ENCODE measurements at regions not wholly inside any gene's neighbourhood (a gene's known extent, or its start where the extent isn't known, plus 50 kb on each side); places are given as distances from the start of the nearest gene placed in this dataset.

DNA sequence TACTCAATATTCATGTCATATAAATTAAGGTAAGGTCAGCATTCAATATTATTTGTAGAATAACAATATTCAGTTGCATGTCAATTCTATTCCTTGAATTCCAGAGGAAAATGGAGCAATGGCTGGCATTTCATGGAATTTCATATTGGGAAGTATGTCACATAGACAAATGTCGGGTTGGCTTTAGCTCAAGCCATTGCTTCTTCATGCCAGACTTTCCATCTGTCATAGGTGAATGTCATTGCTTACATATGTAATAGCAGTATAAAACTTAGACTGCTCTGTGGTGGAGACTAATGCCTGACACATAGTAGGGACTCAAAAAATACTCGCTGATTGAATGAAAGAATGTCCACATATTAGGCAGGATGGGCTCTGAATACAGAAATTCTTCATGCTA is 509.6 kb upstream of the CHORDC1 start:
- H3K4me3 ChIP-seq (ENCODE audit: low read depth in 1 of 2, low read length in 2 of 2): no peak overlapping the region
- H3K9ac ChIP-seq (ENCODE audit: low read depth in 1 of 2, low read length in 2 of 2): no peak overlapping the region
- no peaks in the 10 kb centered on the region for H3K27me3 ChIP-seq (ENCODE audit: control insufficient read depth in 1 of 2, insufficient read depth in 2 of 2, low read length in 2 of 2)
- H3K9me3 ChIP-seq (ENCODE audit: control insufficient read depth in 1 of 2, low read length in 2 of 2): peaks cover 2 to 4% of the 10 kb centered on the region in 2 donors
- no peak overlapping the region for H3K27ac ChIP-seq (ENCODE audit: low read depth, low read length)
- no peaks in the 10 kb centered on the region for H3K36me3 ChIP-seq (ENCODE audit: control insufficient read depth in 1 of 2, insufficient read depth in 2 of 2, low read length in 2 of 2)
- H3K4me1 ChIP-seq (ENCODE audit: control insufficient read depth in 1 of 2, insufficient read depth in 2 of 2, low read length in 2 of 2): no peaks in the 10 kb centered on the region

DNA sequence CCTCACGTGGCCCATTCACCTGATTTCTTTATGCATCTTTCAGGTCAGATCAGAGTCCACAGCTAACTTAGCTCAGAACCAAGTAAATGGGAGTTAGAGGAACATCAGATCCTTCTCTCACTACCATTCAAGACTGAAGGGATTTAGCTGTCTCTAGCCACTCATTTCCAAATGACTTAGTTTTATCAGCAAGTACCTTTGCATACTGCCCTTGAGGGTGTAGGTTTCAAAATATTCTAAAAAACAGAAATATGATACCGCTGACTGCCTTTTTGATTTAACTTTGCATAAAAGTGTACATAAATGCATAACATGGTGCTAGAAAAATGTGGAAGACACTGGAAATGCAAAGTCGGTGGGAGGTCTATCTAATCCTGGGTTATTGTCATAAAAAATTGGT is 500.6 kb upstream of the CHORDC1 start:
- H3K27me3 ChIP-seq (ENCODE audit: control insufficient read depth in 1 of 2, insufficient read depth in 2 of 2, low read length in 2 of 2): no peaks in the 10 kb centered on the region
- no peak overlapping the region for H3K9ac ChIP-seq (ENCODE audit: low read depth in 1 of 2, low read length in 2 of 2)
- H3K27ac ChIP-seq (ENCODE audit: low read depth, low read length): no peak overlapping the region
- no peaks in the 10 kb centered on the region for H3K4me1 ChIP-seq (ENCODE audit: control insufficient read depth in 1 of 2, insufficient read depth in 2 of 2, low read length in 2 of 2)
- no peaks in the 10 kb centered on the region for H3K36me3 ChIP-seq (ENCODE audit: control insufficient read depth in 1 of 2, insufficient read depth in 2 of 2, low read length in 2 of 2)
- H3K4me3 ChIP-seq (ENCODE audit: low read depth in 1 of 2, low read length in 2 of 2): no peak overlapping the region
- peaks cover 2 to 4% of the 10 kb centered on the region in 2 donors for H3K9me3 ChIP-seq (ENCODE audit: control insufficient read depth in 1 of 2, low read length in 2 of 2)

DNA sequence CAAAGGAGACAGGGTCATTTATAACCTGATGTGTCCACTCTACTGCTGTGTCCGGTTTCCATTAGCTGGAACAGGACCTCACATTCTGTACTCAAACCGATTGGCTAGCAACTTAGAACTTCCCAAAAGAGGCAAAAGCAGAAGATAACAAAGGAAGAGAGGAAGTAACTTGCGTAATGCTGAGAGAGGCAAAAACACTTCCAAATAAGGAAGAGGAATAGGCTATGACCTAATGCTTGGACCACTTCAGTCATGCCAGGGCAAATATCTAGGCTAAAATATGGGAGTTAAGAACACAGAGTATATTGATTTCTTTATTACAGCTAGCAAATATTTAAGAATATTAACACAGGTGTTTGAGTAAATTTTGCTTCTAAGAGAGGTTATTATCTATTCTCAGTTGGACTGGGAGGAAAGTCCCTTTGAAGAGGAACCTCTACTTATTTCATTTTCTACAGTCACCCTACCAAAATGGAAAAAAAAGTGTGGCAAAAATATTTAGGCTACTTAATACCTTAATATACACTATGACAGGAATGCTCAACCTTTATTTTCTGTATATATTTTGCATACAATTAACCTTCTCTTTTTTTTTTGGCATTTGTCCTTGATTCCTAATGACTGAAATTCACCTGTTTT is 499.8 kb upstream of the CHORDC1 start:
- H3K9ac ChIP-seq (ENCODE audit: low read depth in 1 of 2, low read length in 2 of 2): no peak overlapping the region
- peaks cover 4 to 7% of the 10 kb centered on the region in 2 donors for H3K9me3 ChIP-seq (ENCODE audit: control insufficient read depth in 1 of 2, low read length in 2 of 2)
- H3K36me3 ChIP-seq (ENCODE audit: control insufficient read depth in 1 of 2, insufficient read depth in 2 of 2, low read length in 2 of 2): no peaks in the 10 kb centered on the region
- no peaks in the 10 kb centered on the region for H3K4me1 ChIP-seq (ENCODE audit: control insufficient read depth in 1 of 2, insufficient read depth in 2 of 2, low read length in 2 of 2)
- H3K4me3 ChIP-seq (ENCODE audit: low read depth in 1 of 2, low read length in 2 of 2): no peak overlapping the region
- no peaks in the 10 kb centered on the region for H3K27me3 ChIP-seq (ENCODE audit: control insufficient read depth in 1 of 2, insufficient read depth in 2 of 2, low read length in 2 of 2)
- no peak overlapping the region for H3K27ac ChIP-seq (ENCODE audit: low read depth, low read length)

DNA sequence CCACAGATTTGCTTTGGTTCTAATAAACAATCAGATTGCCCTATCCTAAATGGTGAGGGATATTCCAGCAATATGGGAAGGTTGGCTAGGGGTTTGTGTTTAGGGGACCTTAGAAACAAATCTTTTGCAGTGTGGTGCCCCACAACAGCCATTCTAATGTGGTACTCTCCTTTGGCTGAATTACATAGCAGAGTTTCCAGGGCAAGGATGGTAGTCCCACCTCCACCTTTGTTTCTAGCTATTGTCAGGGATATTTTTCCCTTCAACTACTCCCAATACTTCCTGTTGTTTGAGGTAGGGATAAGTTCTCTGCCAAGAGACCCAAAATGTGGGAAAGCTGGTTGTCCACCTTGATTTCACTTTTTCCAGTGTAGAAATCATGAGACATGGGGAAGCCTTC is 494.7 kb upstream of the CHORDC1 start:
- Histone ChIP-seq H3K27me3 (ENCODE audit: control insufficient read depth in 1 of 2, insufficient read depth in 2 of 2, low read length in 2 of 2) (no peaks in the 10 kb centered on the region), H3K9me3 (ENCODE audit: control insufficient read depth in 1 of 2, low read length in 2 of 2) (peaks cover 12% of the 10 kb centered on the region in 2 donors), H3K4me3 (ENCODE audit: low read depth in 1 of 2, low read length in 2 of 2) (no peak overlapping the region), H3K27ac (ENCODE audit: low read depth, low read length) (no peak overlapping the region), H3K9ac (ENCODE audit: low read depth in 1 of 2, low read length in 2 of 2) (no peak overlapping the region), H3K36me3 (ENCODE audit: control insufficient read depth in 1 of 2, insufficient read depth in 2 of 2, low read length in 2 of 2) (no peaks in the 10 kb centered on the region), H3K4me1 (ENCODE audit: control insufficient read depth in 1 of 2, insufficient read depth in 2 of 2, low read length in 2 of 2) (no peaks in the 10 kb centered on the region)

DNA sequence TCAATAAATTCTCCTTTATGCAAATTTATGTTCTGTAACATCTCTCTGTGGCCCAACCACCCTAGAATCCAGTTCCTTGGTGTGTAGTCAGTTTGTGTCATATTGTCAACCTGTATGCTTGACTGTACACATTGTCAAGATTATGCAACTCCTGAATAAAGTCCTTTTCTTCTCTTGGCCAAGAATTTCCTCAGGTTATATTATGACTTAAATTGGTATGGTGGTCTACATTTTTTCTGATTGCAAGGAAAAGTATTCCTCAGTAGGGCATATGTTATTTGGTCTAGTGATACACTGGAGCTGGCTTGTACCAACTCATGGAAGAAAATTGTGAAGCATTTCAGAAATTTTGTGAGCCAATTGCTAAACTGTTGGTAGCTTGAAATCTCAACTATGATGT is 482.8 kb upstream of the CHORDC1 start:
- no peak overlapping the region for H3K27ac ChIP-seq (ENCODE audit: low read depth, low read length)
- no peak overlapping the region for H3K4me3 ChIP-seq (ENCODE audit: low read depth in 1 of 2, low read length in 2 of 2)
- peaks cover 0 to 7% of the 10 kb centered on the region in 2 donors for H3K9me3 ChIP-seq (ENCODE audit: control insufficient read depth in 1 of 2, low read length in 2 of 2)
- H3K9ac ChIP-seq (ENCODE audit: low read depth in 1 of 2, low read length in 2 of 2): no peak overlapping the region
- no peaks in the 10 kb centered on the region for H3K27me3 ChIP-seq (ENCODE audit: control insufficient read depth in 1 of 2, insufficient read depth in 2 of 2, low read length in 2 of 2)
- no peaks in the 10 kb centered on the region for H3K36me3 ChIP-seq (ENCODE audit: control insufficient read depth in 1 of 2, insufficient read depth in 2 of 2, low read length in 2 of 2)
- no peaks in the 10 kb centered on the region for H3K4me1 ChIP-seq (ENCODE audit: control insufficient read depth in 1 of 2, insufficient read depth in 2 of 2, low read length in 2 of 2)

DNA sequence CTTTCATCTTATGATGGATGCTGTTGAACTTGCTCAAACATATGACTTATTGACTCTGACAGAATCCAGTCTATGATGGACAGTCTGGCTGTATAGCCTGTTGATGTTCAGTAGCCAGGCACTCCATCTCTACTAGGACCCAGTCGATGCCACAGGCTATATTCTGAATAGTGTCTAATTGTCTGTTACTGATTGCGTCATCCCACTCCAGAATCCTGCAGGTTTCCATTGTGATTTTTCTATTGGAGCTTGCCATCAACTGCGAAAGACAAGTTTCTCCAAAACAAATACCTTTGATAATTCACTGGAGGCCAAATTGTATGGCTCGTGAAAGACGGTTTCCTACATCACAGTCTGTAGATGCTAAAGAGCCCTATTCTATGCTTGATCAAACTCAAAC is 481.7 kb upstream of the CHORDC1 start:
- Histone ChIP-seq H3K9ac (ENCODE audit: low read depth in 1 of 2, low read length in 2 of 2) (no peak overlapping the region), H3K4me1 (ENCODE audit: control insufficient read depth in 1 of 2, insufficient read depth in 2 of 2, low read length in 2 of 2) (no peaks in the 10 kb centered on the region), H3K4me3 (ENCODE audit: low read depth in 1 of 2, low read length in 2 of 2) (no peak overlapping the region), H3K27me3 (ENCODE audit: control insufficient read depth in 1 of 2, insufficient read depth in 2 of 2, low read length in 2 of 2) (no peaks in the 10 kb centered on the region), H3K9me3 (ENCODE audit: control insufficient read depth in 1 of 2, low read length in 2 of 2) (peaks cover 0 to 7% of the 10 kb centered on the region in 2 donors), H3K36me3 (ENCODE audit: control insufficient read depth in 1 of 2, insufficient read depth in 2 of 2, low read length in 2 of 2) (no peaks in the 10 kb centered on the region), H3K27ac (ENCODE audit: low read depth, low read length) (no peak overlapping the region)

DNA sequence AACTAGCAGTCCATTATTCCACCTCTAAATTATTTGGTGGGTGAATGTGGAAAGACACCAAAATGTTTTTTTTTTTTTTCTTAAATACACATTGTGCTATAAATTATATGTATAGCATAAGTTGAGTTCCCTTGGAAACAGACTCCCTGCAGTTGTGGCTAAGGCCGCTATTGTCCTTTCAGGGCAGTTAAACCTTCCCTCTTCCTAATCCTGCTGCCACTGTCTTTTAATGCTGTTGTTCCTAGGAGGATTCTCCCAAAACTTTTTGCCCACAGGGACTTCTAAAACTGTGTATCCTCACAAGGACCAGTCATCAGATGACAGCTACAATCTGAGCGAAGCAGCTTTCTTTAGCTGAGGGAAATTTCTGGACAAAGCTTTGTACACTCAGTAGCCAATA is 478.9 kb upstream of the CHORDC1 start:
- Histone ChIP-seq H3K4me3 (ENCODE audit: low read depth in 1 of 2, low read length in 2 of 2) (no peak overlapping the region), H3K27me3 (ENCODE audit: control insufficient read depth in 1 of 2, insufficient read depth in 2 of 2, low read length in 2 of 2) (no peaks in the 10 kb centered on the region), H3K9me3 (ENCODE audit: control insufficient read depth in 1 of 2, low read length in 2 of 2) (peaks cover 0 to 3% of the 10 kb centered on the region in 2 donors), H3K4me1 (ENCODE audit: control insufficient read depth in 1 of 2, insufficient read depth in 2 of 2, low read length in 2 of 2) (no peaks in the 10 kb centered on the region), H3K27ac (ENCODE audit: low read depth, low read length) (no peak overlapping the region), H3K36me3 (ENCODE audit: control insufficient read depth in 1 of 2, insufficient read depth in 2 of 2, low read length in 2 of 2) (no peaks in the 10 kb centered on the region), H3K9ac (ENCODE audit: low read depth in 1 of 2, low read length in 2 of 2) (no peak overlapping the region)

DNA sequence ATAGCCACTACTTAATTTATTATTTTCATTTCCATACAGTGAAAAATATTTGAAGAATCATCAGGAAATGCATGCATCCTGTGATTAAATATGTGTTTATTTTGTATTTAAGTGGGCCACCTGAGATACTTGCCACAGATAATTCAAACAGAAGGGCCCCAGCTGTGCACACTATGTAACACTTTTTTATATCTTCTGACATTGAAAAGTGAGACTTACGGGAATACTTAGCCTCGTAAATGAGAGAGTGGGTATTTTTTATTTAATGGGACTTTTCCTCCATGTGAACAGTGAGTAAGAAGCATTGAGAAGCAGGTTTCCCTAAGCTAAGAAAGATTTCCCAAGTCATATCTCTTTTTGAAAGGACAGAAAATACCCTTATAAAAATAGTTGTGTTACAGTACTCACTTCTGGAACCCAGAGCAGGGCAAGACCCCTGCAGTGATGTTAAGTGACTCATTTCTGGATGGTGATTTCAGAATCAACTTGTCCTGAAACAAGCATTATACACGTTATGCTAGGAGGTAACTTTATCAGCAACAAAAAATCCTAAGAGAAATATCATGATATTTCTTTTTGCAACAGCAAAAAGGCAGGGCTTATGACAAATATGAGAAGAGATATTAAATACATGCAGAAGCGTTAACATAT is 478.1 kb upstream of the CHORDC1 start:
- H3K27me3 ChIP-seq (ENCODE audit: control insufficient read depth in 1 of 2, insufficient read depth in 2 of 2, low read length in 2 of 2): no peaks in the 10 kb centered on the region
- no peak overlapping the region for H3K27ac ChIP-seq (ENCODE audit: low read depth, low read length)
- H3K9me3 ChIP-seq (ENCODE audit: control insufficient read depth in 1 of 2, low read length in 2 of 2): no peaks in the 10 kb centered on the region

DNA sequence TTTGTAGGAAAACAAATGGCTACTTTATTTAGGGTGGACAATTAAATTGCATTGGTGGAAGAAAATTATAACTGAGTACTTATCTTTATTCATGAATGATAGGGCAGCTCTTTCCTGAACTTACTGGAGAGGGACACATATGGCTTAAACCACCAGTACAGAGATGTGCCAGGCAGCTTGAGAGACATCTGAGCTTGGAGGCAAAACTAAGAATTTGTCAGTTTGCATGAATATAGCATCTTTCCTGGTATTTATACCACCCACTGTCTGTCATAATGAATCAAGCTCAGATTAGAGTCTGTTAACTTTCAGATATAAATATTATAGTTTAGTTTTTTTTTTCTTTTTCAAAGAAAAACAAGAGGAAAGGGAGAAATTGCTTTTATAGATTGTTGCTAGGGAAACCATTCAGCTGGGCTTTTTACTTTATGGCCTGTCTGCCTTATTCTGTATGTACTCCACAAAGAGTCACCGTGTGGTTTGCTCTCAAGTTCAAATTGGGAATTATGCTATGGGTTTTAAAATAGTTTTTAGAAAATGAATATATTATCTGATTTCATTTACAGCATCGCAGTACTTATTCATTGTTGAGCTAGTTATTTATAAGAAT is 477.0 kb upstream of the CHORDC1 start:
- no peak overlapping the region for H3K4me3 ChIP-seq (ENCODE audit: low read depth in 1 of 2, low read length in 2 of 2)
- H3K27me3 ChIP-seq (ENCODE audit: control insufficient read depth in 1 of 2, insufficient read depth in 2 of 2, low read length in 2 of 2): no peaks in the 10 kb centered on the region
- no peaks in the 10 kb centered on the region for H3K36me3 ChIP-seq (ENCODE audit: control insufficient read depth in 1 of 2, insufficient read depth in 2 of 2, low read length in 2 of 2)
- H3K4me1 ChIP-seq (ENCODE audit: control insufficient read depth in 1 of 2, insufficient read depth in 2 of 2, low read length in 2 of 2): no peaks in the 10 kb centered on the region
- no peak overlapping the region for H3K9ac ChIP-seq (ENCODE audit: low read depth in 1 of 2, low read length in 2 of 2)
- H3K9me3 ChIP-seq (ENCODE audit: control insufficient read depth in 1 of 2, low read length in 2 of 2): no peaks in the 10 kb centered on the region
- no peak overlapping the region for H3K27ac ChIP-seq (ENCODE audit: low read depth, low read length)

More for the DNA sequence above, 478.1 kb upstream of the CHORDC1 start:
- Histone ChIP-seq H3K4me3 (ENCODE audit: low read depth in 1 of 2, low read length in 2 of 2) (no peak overlapping the region), H3K9ac (ENCODE audit: low read depth in 1 of 2, low read length in 2 of 2) (no peak overlapping the region), H3K36me3 (ENCODE audit: control insufficient read depth in 1 of 2, insufficient read depth in 2 of 2, low read length in 2 of 2) (no peaks in the 10 kb centered on the region), H3K4me1 (ENCODE audit: control insufficient read depth in 1 of 2, insufficient read depth in 2 of 2, low read length in 2 of 2) (no peaks in the 10 kb centered on the region)

DNA sequence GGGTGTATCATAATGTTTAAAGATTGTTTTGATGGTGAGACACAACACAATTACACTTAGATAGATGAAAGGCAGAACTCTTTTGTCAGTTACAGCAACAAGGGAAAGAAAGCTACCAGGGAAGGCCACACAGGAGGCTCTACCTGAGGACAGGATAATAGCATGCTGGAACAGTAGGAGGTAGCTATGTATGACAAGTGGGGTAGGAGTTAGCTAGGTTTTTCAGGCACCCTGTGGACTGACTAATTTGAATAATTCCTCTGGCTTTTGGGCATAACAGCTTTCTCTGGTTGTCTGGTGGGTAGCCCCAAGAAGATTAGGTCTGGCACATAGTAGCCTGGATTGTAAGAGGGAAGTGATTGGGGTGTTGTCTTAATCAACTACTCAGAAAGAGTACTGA is 475.4 kb upstream of the CHORDC1 start:
- Histone ChIP-seq H3K4me1 (ENCODE audit: control insufficient read depth in 1 of 2, insufficient read depth in 2 of 2, low read length in 2 of 2) (no peaks in the 10 kb centered on the region), H3K4me3 (ENCODE audit: low read depth in 1 of 2, low read length in 2 of 2) (no peak overlapping the region), H3K9me3 (ENCODE audit: control insufficient read depth in 1 of 2, low read length in 2 of 2) (no peaks in the 10 kb centered on the region), H3K27ac (ENCODE audit: low read depth, low read length) (no peak overlapping the region), H3K27me3 (ENCODE audit: control insufficient read depth in 1 of 2, insufficient read depth in 2 of 2, low read length in 2 of 2) (no peaks in the 10 kb centered on the region), H3K9ac (ENCODE audit: low read depth in 1 of 2, low read length in 2 of 2) (no peak overlapping the region), H3K36me3 (ENCODE audit: control insufficient read depth in 1 of 2, insufficient read depth in 2 of 2, low read length in 2 of 2) (no peaks in the 10 kb centered on the region)

Measured in duodenal mucosa (tissue), 2 donors.